ENCODE measurements at regions not wholly inside any gene's neighbourhood (a gene's known extent, or its start where the extent isn't known, plus 50 kb on each side); places are given as distances from the start of the nearest gene placed in this dataset.

DNA sequence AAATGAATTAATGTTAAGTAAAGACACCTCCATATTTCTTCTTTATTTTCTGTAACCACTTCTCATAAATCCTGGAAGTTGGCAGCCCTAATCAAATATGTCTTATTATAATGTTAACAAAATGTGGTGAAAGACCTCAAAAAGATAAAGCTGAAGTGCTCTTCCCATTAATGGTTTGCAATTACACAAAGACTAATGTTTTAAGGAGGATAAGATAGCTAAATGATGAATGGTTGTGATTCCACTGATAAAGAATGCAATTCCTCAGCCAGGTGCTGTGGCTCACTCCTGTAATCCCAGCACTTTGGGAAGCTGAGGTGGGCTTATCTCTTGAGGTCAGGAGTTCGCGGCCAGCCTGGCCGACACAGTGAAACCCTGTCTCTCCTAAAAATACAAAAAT, 125.8 kb upstream of the SNX2 start:
- H3K79me2 ChIP-seq (ENCODE audit: control insufficient read depth, insufficient read depth, low read length) = no peaks in the 10 kb centered on the region
- ATAC-seq (no peak), DNase-seq (ENCODE audit: extremely low read depth in 1 of 4, low spot score in 3 of 4) (no peak), FAIRE-seq (no peak)
- no peak overlapping the region for H3K9ac ChIP-seq (ENCODE audit: insufficient read depth in 1 of 2, low read depth in 2 of 2, low read length in 2 of 2)
- in situ Hi-C loops (cut with MboI) (no loop called here), intact Hi-C loops (cut with micrococcal nuclease) (no loop called here)
- no peaks in the 10 kb centered on the region for H4K20me1 ChIP-seq (replicated peaks; ENCODE audit: control insufficient read depth, insufficient read depth, low read length)
- ChIA-PET POLR2A (no interaction called here), CTCF (ENCODE audit: low intra/inter-chr PET ratio) (no interaction called here)
- H3K27ac ChIP-seq (ENCODE audit: extremely low read depth, low read depth, low read length) = no peak overlapping the region
- H3K4me3 ChIP-seq = no peak overlapping the region
- no peak overlapping the region for H3K4me2 ChIP-seq (ENCODE audit: insufficient read depth, low read length)
- no peaks in the 10 kb centered on the region for H3K9me1 ChIP-seq (ENCODE audit: control insufficient read depth, insufficient read depth, low read length)
- no TSS peak for BruUV-seq (replicated peaks)
- TF ChIP-seq NFIC (IDR thresholded peaks at IDR 0.05) (no peak), ZNF589 (CRISPR knock-in tag; IDR thresholded peaks at IDR 0.05; ENCODE audit: low read depth) (no peak), ZNF24 (IDR thresholded peaks at IDR 0.05) (no peak), ZNF3 (CRISPR knock-in tag; IDR thresholded peaks at IDR 0.05) (no peak), RFX7 (CRISPR knock-in tag; IDR thresholded peaks at IDR 0.05) (no peak), RNF2 (IDR thresholded peaks at IDR 0.05) (no peak), MEIS2 (IDR thresholded peaks at IDR 0.05; ENCODE audit: partially characterized antibody) (no peak)
- TF ChIP-seq, protein P1, sequence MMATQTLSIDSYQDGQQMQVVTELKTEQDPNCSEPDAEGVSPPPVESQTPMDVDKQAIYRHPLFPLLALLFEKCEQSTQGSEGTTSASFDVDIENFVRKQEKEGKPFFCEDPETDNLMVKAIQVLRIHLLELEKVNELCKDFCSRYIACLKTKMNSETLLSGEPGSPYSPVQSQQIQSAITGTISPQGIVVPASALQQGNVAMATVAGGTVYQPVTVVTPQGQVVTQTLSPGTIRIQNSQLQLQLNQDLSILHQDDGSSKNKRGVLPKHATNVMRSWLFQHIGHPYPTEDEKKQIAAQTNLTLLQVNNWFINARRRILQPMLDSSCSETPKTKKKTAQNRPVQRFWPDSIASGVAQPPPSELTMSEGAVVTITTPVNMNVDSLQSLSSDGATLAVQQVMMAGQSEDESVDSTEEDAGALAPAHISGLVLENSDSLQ (IDR thresholded peaks at IDR 0.05) = no peak
- H3K4me1 ChIP-seq (replicated peaks in 1 of 2; ENCODE audit: control insufficient read depth in 2 of 2, insufficient read depth in 2 of 2, low read length in 2 of 2) = no peaks in the 10 kb centered on the region
- H3K27me3 ChIP-seq (ENCODE audit: control insufficient read depth in 2 of 2, insufficient read depth in 2 of 2, low read length in 2 of 2) = peaks cover 0 to 5% of the 10 kb centered on the region in 2 experiments; a peak in 1 of 5 replicates
- WGBS (ENCODE audit: insufficient coverage, low coverage, missing lambda C conversion rate) = 0% methylated on average over 3 of the region's 3 CpGs
- no peaks in the 10 kb centered on the region for H3K9me3 ChIP-seq (replicated peaks; ENCODE audit: control insufficient read depth, insufficient read depth, low read depth, low read length)
- H2AFZ ChIP-seq (ENCODE audit: low read depth, low read length) = no peak overlapping the region
- H3K36me3 ChIP-seq (ENCODE audit: control insufficient read depth, insufficient read depth, low read length) = no peaks in the 10 kb centered on the region
